MM.1S (cell line): ENCODE measurements at regions not wholly inside any gene's neighbourhood (a gene's known extent, or its start where the extent isn't known, plus 50 kb on each side); places are given as distances from the start of the nearest gene placed in this dataset.
"Not testable (repeated sequence)": the region's sequence is repeated elsewhere in the genome, so short reads cannot be mapped to it uniquely, and the experiment has no call there.

ENCODE experiments used
- CTCF ChIP-seq: fragments of 300-600 bp; sonication (generic); IDR thresholded peaks from 2 replicates; pipeline ENCODE4 v1.5.1; 2016; ENCODE audit warnings: antibody characterized with exemption, low read length, mixed read lengths
- EZH2 ChIP-seq: fragments of 300-600 bp; sonication (generic); optimal IDR thresholded peaks from 2 replicates; pipeline ENCODE3; 2017; ENCODE audit warnings: low read depth, mild to moderate bottlenecking, antibody characterized with exemption, low read length, mixed read lengths
- EZH2phosphoT487 ChIP-seq: fragments of 300-600 bp; sonication (generic); IDR thresholded peaks from 2 replicates; pipeline ENCODE4 v1.6.1; 2018; ENCODE audit warnings: antibody characterized with exemption, low read length

GRCh38 chrX:3881898-3882552 lies 168.6 kb upstream of the PRKX start:
- not testable (repeated sequence) for TF ChIP-seq EZH2, CTCF, EZH2phosphoT487
